Right ventricle myocardium superior (tissue), 1 donor: ENCODE measurements at regions not wholly inside any gene's neighbourhood (a gene's known extent, or its start where the extent isn't known, plus 50 kb on each side); places are given as distances from the start of the nearest gene placed in this dataset.
A peak's percentile ranks its signal among the peaks of the same experiment; 100 is the strongest.
"Not testable (repeated sequence)": the region's sequence is repeated elsewhere in the genome, so short reads cannot be mapped to it uniquely, and the experiment has no call there.

Source experiments
- ATAC-seq: fragments of 200-7000 bp; cut with Tn5 transposase; one replicate; pipeline ENCODE4 v1.9.1; 2020; ENCODE audit warnings: mild to moderate bottlenecking; ENCODE audit not compliant: poor library complexity
- DNase-seq: peaks from one replicate; pipeline ENCODE4 v3.0.0-alpha.2; 2020
- intact Hi-C: fragments of 100-400 bp; cut with DNase I; formaldehyde crosslinking; loops from one replicate; pipeline ENCODE4 v1.11.2; 2022
- donor health status: DM: no; HTN: yes; CAD: no; lungs with severe emphysema.

DNA sequence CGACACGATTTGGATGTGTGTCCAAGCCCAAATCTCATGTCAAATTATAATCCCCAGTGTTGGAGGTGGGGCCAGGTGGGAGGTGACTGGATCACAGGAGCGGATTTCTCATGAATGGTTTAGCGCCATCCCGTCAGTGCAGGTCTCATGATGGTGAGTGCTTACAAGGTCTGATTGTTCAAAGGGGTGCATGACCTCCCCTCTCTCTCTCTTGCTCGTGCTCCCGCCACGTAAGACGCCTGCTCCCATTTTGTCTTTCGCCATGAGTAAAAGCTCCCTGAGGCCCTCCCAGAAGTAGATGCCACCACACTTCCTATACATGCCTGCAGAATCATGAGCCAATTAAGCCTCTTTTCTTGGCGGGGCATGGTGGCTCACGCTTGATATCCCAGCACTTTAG, 71.5 kb upstream of the NANOS1 start:
- ATAC-seq (no peak), DNase-seq (no peak)
- intact Hi-C loops, result no loop called here

DNA sequence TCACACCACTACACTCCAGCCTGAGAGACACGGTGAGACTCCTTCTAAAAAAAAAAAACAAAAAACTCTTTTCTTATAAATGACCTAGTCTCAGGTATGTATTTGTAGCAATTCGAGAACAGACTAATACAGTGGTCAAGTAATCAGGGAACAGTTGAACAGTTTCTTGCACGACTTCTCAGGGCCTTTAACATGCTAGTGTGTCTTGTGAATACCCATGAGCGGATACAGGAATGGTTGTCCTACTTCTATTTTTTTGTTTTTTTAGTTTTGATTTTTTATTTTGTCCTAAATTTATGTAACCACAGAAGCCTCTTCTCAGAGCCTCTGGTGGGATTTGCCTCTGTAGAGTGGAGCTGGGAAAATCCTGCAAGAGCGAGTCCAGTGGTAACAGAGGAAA, 71.0 kb upstream of the NANOS1 start:
- ATAC-seq, result no peak
- intact Hi-C loops, result no loop called here

DNA sequence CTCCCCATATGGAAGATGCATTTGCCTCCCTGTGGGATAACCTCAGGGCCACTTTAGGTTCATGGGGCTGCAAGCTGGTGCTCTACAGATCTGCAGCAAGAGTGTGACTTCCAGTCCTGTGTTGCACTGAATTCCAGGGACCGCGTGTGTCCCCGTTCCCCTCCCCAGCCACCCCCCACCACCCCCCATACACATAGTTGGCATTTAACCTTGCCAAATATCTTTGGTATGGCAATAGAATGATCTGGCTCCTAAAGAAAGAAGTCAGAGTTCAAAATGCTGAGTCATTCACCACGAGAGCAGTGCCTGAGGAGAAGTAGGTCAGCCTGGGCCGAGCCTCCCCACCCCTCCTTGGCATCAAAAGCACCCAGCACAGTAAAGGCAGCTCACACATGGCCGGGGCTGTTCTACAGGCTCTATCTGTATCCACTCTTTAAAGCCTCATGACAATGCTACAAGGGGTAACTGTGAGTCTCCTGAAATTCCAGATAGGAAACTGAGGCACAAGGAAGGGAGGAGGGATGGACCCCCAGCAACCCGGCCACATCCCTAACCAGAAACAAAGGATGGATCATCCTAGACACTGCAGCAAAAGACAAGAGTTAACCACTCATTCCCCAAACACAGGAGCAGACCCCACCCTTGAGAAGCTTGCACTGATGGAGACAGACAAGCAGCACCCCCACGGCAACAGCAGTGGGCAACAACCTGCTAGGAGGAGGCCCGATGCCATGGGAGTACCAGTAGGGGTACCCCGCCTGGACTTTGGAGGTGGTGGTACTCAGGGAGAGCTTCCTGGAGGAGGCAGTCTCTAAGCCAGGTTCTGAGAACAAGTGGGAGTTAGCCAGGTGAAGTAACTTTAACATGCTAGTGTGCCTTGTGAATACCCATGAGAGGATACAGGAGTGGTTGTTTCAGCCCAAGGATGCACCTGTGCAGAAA, 70.3 kb upstream of the NANOS1 start:
- intact Hi-C loops, result no loop called here
- ATAC-seq, result peak; percentile 91
- DNase-seq, result peak; percentile 77

More for the DNA sequence above, 71.0 kb upstream of the NANOS1 start:
- no peak for DNase-seq

DNA sequence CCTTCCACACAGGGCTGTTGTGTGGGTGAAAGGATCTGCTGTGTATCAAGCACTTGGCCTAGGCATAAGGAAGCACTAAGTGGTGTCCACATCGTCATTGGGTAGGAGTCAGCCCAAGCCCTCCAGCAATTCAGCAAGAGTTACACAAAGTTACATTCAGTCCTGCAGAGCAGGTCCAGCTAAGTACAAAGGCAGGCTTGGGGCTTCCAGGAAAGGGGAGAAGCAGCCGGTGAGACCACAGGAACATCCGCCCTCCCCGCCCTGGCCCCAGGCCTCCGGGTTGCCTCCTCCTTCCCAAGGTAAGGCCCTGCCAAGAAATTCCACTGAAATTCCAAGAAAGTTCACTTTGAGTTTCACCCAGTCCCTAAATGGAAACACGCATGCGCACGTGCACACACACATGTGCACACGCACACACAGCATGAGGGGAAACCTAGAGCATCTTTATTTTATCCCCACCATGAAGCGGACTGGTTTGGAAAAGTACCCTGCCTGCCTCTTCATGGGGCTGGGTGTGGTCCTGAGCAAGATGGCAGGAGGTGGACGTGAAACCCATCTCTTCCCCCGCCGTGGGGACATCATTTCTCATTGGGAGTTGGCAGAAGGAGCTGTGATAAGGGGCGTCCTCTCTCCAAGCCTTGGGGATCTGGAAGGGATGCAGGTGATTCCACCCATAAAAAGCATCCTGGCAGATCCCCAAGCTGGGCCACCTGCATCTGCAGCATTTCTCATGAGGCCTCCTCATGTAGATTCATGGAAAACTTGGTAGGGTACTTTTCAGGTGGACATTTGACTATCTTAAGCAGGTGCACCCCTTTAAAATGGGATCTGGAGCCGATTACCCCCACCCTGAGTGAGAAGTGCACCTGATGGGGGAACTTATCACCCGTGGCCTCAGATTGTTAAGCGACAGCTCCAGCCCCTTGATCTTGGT, 69.1 kb upstream of the NANOS1 start:
- ATAC-seq, result no peak
- no peak for DNase-seq
- intact Hi-C loops, result no loop called here

DNA sequence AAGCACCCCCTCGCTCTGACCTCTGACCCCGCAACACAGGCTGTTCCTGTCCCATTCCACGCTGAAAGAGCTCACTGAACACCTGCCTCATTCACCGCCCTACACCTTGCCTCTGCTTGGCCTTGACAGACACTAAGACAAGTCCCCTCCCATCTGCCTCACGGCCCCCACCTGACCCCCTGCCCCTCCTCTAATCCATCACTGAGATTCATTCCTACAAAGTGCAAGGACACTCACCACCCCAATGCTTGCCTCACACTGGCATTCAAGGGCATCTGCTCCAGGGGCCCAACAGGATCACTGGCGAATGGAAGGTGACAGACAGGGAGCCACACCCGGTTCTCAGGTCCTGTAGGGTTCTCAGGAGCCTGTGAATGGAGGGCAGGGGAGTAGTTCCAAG, 68.1 kb upstream of the NANOS1 start:
- intact Hi-C loops, result no loop called here
- no peak for DNase-seq
- no peak for ATAC-seq

DNA sequence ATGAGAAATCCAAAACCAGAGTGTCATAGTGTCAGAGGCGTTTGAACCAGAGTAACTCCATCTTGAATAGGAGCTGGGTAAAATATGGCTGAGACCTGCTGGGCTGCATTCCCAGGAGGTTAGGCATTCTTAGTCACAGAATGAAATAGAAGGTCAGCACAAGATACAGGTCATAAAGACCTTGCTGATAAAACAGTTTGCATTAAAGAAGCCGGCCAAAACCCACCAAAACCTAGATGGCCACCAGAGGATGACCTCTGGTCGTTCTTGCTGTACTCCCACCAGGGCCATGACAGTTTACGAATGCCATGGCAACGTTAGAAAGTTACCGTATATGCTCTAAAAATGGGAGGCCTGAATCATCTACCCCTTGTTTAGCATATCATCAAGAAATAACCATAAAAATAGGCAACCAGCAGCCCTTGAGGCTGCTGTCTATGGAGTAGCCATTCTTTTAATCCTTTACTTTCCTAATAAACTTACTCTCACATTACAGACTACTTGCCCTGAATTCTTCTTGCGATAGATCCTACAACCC, 67.1 kb upstream of the NANOS1 start:
- ATAC-seq, DNase-seq, intact Hi-C loops: not testable (repeated sequence)

DNA sequence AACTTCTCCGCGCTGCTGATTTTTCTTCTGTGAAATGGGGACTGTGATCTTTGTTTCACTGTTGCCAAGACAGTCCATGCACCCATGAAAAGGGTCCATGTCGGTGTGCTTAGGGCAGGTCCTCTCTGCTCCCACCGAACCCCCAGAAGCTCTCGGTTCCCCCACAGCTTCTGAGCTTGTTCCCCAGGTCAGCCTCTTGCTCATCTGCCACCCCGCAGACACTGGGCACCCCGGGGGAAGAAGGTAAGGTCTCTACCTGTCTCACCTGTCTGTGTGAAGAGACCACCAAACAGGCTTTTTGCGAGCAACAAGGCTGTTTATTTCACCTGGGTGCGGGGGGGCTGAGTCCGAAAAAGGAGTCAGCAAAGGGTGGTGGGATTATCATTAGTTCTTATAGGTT, 66.2 kb upstream of the NANOS1 start:
- no peak for ATAC-seq
- no peak for DNase-seq
- intact Hi-C loops, result no loop called here

DNA sequence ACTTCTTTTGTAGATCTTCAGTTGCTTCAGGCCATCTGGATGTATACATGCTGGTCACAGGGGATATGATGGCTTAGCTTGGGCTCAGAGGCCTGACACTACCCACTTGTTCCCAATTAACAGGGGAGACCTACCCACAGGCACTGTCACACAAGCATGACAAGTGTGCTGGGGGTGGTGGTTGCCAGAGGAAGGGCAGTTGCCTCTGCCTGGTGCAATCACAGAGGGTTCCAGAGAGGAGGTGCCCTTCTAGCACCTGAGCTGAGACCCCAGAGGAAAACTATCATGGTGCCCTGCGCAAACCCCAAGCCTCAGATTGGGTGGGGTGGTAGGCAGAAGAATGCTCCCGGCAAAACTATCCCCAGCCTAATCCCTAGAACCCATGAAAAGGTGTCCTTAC, 65.6 kb upstream of the NANOS1 start:
- intact Hi-C loops, result no loop called here
- ATAC-seq (no peak), DNase-seq (no peak)

DNA sequence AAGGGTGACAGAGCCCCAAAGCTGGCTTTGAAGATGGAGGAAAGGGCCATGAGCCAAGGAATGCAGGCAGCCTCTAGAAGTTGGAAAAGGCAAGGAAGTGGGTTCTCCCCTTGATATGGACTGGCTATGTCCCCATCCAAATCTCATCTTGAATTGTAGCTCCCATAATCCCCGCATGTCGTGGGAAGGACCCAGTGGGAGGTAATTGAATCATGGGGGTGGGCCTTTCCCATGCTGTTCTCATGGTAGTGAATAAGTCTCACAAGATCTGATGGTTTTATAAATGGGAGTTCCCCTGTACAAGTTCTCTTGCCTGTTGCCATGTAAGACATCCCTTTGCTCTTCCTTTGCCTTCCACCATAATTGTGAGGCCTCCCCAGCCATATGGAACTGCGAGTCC, 65.0 kb upstream of the NANOS1 start:
- ATAC-seq, intact Hi-C loops, DNase-seq: not testable (repeated sequence)

DNA sequence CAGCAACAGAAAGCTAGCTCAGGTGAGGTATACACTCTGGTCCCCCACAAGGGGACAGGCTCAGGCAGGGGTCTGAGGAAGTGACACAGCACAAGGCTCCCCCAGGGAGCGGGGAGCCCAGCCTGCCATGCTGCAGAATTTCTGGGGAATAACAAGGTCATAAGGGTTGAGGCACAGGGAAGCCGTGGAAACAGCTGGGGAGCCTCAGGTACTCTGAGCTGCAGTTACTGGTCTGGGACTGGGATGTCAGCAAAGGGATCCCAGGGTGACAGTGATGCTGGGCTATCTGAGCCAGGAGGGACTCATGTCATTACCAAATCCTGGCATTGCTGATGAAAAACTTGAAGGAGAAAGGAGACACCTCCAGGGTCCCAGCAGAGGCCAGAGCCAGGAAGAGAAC, 64.4 kb upstream of the NANOS1 start:
- no peak for ATAC-seq
- intact Hi-C loops, result no loop called here

DNA sequence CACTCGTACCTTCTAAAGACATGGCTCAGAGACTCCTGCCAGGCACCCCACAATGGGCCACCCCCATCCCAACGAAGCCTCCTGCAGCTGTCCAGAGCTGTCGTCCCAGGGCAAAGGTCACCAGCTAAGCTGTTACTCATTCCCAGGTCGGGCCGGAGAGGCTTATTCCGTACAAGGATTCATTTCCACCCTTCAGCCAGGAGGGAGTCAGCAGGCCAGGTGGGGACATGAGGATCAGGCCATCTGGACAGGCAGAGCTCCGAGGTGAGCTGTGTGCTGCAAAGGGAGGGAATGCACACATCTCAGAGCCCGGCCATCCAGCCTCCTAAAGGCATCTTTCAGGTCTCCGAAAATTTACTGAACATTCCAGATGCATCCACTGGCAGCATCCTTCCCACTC, 63.9 kb upstream of the NANOS1 start:
- intact Hi-C loops, result no loop called here

More for the DNA sequence above, 64.4 kb upstream of the NANOS1 start:
- DNase-seq, result no peak

DNA sequence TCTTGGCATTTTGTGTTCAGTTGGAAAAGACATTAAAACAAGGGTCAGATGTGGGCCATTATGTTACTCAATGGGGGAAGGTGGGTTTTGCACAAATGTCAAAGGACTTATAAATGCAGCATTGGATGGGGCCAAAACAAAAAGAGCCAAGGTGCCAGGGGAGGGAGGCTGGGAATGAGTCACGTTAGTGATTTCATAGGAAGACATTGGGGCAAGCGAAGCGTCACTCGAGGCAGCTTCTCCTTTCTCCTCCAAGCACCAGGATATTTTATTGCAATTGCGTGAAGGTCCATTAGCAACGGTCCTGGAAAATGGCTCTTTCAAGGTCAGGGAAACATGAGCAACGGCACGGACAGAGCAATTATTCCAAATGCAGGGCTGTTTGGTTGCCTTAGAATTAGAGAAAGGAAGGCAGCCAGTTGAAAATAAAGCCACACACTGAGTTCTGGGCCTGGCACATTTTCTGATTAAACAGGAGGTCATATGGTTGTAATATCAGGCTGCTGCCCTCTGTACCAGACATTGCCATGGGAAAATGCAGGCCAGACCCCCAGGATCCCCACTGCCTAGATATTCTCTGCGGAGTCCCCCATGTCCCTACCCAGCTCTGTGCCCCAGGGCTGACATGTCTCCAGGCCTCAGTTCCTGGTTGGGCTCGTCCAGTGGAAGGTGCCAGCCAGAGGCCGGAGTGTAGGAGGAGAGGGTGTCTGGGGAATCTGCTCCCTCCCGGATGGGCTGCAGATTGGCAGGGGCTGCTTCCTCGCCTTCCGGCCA, 63.3 kb upstream of the NANOS1 start:
- ATAC-seq (peak; percentile 70), DNase-seq (peak; percentile 54)
- intact Hi-C loops, result no loop called here

More for the DNA sequence above, 63.9 kb upstream of the NANOS1 start:
- DNase-seq, result no peak
- no peak for ATAC-seq

DNA sequence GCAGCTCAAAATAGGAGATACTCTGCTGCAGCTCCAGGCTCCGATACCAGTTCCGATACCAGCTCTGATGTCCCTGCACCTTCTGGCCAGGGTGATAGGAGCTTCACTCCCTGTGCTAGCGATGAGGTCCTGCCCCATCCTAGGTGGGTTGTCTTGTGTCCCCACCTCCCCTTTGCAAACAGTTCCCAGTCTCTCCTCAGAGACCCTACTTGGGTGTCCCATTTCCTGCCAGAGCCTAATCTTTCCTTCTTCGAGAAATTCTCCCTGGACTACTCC, 62.7 kb upstream of the NANOS1 start:
- DNase-seq (no peak), ATAC-seq (no peak)
- intact Hi-C loops, result no loop called here

DNA sequence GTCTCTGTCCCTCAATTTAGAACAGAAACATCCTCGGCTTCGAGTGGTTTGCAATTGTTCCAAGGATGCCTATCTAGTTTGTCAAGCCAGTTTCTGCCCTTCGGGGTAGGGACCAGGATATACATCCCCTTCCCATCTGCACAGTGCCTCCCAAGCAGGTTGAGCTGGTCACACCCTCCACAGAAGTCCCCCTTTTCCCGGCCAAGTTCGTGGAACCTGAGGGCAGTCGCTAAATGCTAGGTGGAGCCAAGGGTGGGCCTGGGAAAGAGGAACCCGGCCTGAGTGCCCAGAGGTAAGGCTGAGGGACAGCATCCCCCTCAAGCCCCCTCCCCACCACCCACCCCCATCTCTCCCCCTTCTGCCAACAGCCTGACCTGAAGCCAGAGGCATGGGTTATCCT, 62.4 kb upstream of the NANOS1 start:
- intact Hi-C loops, result no loop called here

DNA sequence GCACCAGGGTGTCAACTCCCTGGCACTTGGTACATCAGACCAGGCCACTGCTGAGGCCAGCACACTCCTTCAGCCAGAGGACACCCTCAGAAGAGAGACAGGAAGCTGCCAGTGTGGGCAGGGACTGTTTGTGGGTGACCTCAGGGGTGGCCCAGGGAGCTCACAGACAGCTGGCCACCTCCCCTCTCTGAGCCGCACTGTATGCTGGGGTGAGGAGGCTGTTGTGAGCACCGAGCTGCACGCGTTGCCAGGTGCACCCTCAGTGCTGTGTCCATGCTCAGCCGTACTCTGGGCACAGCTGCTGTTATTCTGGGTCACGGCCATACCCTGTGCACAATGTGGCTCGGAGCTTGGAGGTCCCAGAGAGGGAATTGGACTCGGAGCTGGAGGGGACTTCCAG, 61.5 kb upstream of the NANOS1 start:
- ATAC-seq (peak; percentile 62), DNase-seq (no peak)
- intact Hi-C loops, result no loop called here

More for the DNA sequence above, 62.4 kb upstream of the NANOS1 start:
- ATAC-seq, result no peak
- no peak for DNase-seq

DNA sequence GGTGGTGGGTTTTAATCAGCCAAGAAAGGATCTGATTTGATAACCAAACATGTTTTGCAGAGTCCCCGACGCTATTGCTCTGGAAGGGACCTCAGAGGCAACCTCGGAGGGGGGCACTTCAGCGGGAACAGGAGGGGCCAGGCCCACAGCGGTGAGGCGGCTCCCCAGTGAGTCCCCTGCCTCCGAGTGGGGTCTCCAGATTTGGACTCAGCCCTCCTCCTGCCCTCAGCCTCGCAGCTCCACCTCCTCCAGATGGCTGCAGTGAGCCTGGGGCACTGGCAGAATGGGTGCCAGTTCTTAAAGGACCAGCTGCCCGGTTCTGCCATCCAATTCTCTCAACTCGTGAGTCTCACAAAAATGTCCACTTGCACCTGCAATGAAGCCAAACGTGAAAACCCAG, 61.0 kb upstream of the NANOS1 start:
- ATAC-seq (no peak), DNase-seq (no peak)
- intact Hi-C loops, result no loop called here

DNA sequence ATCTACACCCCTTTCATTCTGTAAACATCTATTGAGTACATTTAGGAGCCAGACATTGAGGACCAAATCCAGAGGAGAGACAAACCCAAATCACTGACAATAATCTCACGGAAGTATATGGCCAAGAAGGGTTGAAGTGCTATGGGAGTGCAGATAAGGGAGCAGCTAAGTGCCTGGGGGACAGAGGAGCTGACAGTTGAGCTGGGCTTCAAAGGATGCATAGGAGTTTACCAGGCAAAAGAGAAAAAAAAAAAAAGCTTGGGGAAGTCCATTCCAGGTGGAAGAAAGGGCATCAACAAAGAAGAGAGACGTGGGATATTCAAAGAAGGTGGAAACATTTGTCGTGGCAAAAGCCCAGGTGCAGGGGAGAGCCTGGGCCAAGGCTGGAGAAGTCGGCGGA, 60.5 kb upstream of the NANOS1 start:
- DNase-seq, result no peak
- no peak for ATAC-seq
- intact Hi-C loops, result no loop called here

DNA sequence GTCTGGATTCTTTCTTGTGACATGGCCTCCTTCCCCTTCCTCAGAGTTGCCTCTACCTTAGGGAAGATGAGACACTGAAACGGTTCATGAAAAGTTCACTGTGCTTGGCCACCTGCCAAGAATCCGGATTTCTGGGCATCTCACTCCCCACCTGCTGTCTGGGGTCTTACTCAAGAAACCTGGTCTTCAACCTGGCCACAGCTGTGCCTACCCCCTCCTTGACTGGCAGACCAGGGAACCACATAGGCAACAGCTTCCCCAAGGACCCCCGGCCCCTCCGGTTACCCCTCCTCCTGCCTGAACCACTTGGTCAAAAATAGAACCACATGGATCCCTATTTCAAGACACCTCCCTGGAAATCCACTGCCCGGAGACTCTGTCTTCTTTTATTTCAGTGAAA, 58.7 kb upstream of the NANOS1 start:
- ATAC-seq (no peak), DNase-seq (no peak)
- intact Hi-C loops, result no loop called here

DNA sequence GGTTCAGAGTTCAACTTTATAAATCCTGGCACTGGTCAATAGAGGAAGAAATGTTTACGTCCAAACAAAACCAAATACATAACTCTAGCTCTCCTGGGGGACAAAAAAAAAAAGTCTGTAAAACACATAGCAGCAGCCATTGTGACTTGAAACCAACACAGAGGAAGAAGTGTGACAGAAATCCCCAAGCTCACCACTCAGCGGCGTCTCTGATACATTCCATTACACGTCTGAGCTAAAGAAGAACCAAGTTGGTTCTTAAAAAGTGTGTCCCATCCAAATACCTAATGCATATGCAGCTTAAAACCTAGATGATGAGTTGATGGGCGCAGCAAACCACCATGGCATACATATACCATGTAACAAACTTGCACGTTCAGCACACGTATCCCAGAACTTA, 58.3 kb upstream of the NANOS1 start:
- DNase-seq, result no peak
- ATAC-seq, result no peak
- intact Hi-C loops, result no loop called here
